ENCODE measurements at regions not wholly inside any gene's neighbourhood (a gene's known extent, or its start where the extent isn't known, plus 50 kb on each side); places are given as distances from the start of the nearest gene placed in this dataset.

DNA sequence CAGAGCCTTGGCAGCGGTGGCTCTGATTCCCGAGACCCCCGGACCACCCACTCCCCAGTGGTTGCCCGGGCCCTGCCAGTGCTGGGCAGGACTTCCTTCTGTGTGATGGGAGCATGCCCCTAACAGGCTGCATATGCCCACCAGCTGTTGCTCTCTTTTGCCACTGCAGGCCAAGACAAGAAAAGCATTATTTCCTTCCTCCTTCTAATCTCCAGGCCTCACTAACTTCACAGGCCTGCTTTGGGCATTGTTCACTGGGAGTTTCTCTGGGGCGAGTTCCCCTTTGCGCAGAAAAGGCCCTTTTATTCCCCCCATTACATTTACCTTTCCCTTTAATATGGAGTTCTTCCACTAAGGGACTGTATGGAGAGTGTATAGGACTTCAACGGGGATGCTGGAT is 249.1 kb upstream of the SIX2 start:
- H3K9me3 ChIP-seq (ENCODE audit: low read length) = no peaks in the 10 kb centered on the region
- TF ChIP-seq EZH2 (IDR thresholded peaks at IDR 0.05; ENCODE audit: low read length, unreplicated experiment) = no peak
- no peak for TF ChIP-seq EZH2phosphoT487 (IDR thresholded peaks at IDR 0.05; ENCODE audit: borderline replicate concordance, low read length)
- TF ChIP-seq, protein P1, sequence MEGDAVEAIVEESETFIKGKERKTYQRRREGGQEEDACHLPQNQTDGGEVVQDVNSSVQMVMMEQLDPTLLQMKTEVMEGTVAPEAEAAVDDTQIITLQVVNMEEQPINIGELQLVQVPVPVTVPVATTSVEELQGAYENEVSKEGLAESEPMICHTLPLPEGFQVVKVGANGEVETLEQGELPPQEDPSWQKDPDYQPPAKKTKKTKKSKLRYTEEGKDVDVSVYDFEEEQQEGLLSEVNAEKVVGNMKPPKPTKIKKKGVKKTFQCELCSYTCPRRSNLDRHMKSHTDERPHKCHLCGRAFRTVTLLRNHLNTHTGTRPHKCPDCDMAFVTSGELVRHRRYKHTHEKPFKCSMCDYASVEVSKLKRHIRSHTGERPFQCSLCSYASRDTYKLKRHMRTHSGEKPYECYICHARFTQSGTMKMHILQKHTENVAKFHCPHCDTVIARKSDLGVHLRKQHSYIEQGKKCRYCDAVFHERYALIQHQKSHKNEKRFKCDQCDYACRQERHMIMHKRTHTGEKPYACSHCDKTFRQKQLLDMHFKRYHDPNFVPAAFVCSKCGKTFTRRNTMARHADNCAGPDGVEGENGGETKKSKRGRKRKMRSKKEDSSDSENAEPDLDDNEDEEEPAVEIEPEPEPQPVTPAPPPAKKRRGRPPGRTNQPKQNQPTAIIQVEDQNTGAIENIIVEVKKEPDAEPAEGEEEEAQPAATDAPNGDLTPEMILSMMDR (conservative IDR thresholded peaks at IDR 0.05; ENCODE audit: low read depth, low read length) = no peak
- ChIA-PET POLR2A (ENCODE audit: unreplicated experiment) (no interaction called here), CTCF (no interaction called here)
- H3K9ac ChIP-seq (ENCODE audit: low read length) = 0 out of 2 replicates have a peak overlapping the region, but pooled peaks have one; percentile 4
- ATAC-seq (no peak), DNase-seq (no peak)
- H3K4me2 ChIP-seq (ENCODE audit: low read length) = peak overlapping the region; percentile 30; the same call in 1 of the 2 replicates
- intact Hi-C loops (cut with micrococcal nuclease) = no loop called here
- H2AFZ ChIP-seq (ENCODE audit: low read length) = no peak overlapping the region
- no peaks in the 10 kb centered on the region for H3F3A ChIP-seq (ENCODE audit: low read length, unreplicated experiment)
- no peak overlapping the region for H3K4me3 ChIP-seq (ENCODE audit: low read length)
- H3K9me2 ChIP-seq (replicated peaks; ENCODE audit: low read length) = no peaks in the 10 kb centered on the region
- no TSS peak for BruUV-seq (replicated peaks)
- no peaks in the 10 kb centered on the region for H3K79me2 ChIP-seq (ENCODE audit: low read length)
- no peaks in the 10 kb centered on the region for H3K27me3 ChIP-seq (ENCODE audit: low read length)
- peak overlapping the region; percentile 73 for H3K27ac ChIP-seq (ENCODE audit: low read length)
- H3K4me1 ChIP-seq (ENCODE audit: insufficient read depth, low read length) = peaks cover 56% of the 10 kb centered on the region
- H3K36me3 ChIP-seq (ENCODE audit: low read depth, low read length) = no peaks in the 10 kb centered on the region
- H4K20me1 ChIP-seq (ENCODE audit: low read length) = no peaks in the 10 kb centered on the region

DNA sequence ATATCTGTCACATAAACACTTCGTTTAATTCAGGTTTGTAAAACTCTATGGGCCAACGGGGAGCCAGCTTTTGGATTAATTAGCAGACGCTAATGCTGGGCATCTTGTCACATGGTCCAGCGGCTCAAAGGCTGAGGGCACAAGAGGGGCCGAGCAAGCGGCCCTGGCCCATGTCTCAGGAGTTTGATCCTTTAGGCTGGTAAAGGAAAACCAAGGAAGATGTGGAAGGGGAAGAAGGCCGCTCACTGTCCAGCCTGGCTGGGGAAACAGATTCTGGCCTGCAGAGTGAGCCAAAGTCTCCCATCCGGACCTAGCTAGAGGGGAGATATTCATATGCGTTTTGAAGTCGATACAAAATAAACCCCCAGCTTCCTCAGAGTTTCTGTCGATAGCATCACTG is 248.6 kb upstream of the SIX2 start:
- POLR2A ChIA-PET (ENCODE audit: unreplicated experiment) = no interaction called here
- intact Hi-C loops (cut with micrococcal nuclease) = no loop called here
- Histone ChIP-seq H3K9me2 (replicated peaks; ENCODE audit: low read length) (no peaks in the 10 kb centered on the region), H3F3A (ENCODE audit: low read length, unreplicated experiment) (no peaks in the 10 kb centered on the region), H3K4me2 (ENCODE audit: low read length) (no peak overlapping the region), H3K9me3 (ENCODE audit: low read length) (no peaks in the 10 kb centered on the region), H3K36me3 (ENCODE audit: low read depth, low read length) (no peaks in the 10 kb centered on the region), H3K4me1 (ENCODE audit: insufficient read depth, low read length) (peaks cover 56% of the 10 kb centered on the region), H3K79me2 (ENCODE audit: low read length) (no peaks in the 10 kb centered on the region), H3K27me3 (ENCODE audit: low read length) (no peaks in the 10 kb centered on the region), H3K9ac (ENCODE audit: low read length) (no peak overlapping the region), H3K4me3 (ENCODE audit: low read length) (no peak overlapping the region), H2AFZ (ENCODE audit: low read length) (no peak overlapping the region), H3K27ac (ENCODE audit: low read length) (no peak overlapping the region), H4K20me1 (ENCODE audit: low read length) (no peaks in the 10 kb centered on the region)
- ATAC-seq (no peak), DNase-seq (no peak)
- BruUV-seq (replicated peaks) = no TSS peak
- TF ChIP-seq EZH2phosphoT487 (IDR thresholded peaks at IDR 0.05; ENCODE audit: borderline replicate concordance, low read length) = no peak
- no peak for TF ChIP-seq EZH2 (IDR thresholded peaks at IDR 0.05; ENCODE audit: low read length, unreplicated experiment)
- TF ChIP-seq, protein P1 (conservative IDR thresholded peaks at IDR 0.05; ENCODE audit: low read depth, low read length) = no peak
- CTCF ChIA-PET = no interaction called here

DNA sequence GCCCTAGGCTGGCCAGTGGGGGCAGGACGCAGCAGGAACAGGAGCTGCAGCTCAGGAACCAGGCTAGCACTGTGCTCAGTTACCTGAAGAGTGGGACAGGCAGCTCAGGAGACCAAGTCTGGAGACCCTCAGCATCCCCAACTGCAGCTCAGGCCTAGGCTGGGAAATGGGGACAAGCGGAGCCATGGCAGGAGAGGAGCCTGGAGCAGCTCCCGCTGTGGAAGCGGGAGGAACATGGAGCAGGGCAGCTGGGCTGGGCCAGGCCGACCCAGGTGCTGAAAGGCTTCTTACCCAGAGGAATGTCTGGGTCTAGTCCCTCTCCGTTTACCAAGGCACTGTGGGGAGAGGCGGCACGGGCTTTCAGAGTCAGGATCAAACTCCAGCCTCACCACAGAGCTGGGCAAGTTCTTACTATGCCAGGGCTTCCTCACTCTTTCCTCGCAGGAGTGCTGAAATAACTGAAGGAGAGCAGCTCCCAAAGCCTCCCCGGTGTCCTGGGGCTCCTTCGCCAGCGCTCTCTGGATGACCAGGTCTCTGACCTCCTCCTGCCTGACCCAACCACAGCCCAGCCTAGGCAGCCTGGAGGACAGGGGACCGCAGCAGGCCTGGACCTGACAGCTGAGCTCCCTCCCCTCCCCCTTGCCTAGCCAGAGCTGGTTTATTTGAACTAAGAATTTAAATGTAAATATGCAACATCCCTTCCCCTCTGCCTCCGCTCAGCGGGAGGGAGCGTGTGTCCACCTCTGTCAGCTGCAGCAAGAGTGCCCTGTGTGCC is 247.8 kb upstream of the SIX2 start:
- H3K4me3 ChIP-seq (ENCODE audit: low read length) = no peak overlapping the region
- no peak overlapping the region for H3K27ac ChIP-seq (ENCODE audit: low read length)
- no peaks in the 10 kb centered on the region for H4K20me1 ChIP-seq (ENCODE audit: low read length)
- H3K9me2 ChIP-seq (replicated peaks; ENCODE audit: low read length) = no peaks in the 10 kb centered on the region
- TF ChIP-seq EZH2 (IDR thresholded peaks at IDR 0.05; ENCODE audit: low read length, unreplicated experiment) = no peak
- TF ChIP-seq, protein P1 (conservative IDR thresholded peaks at IDR 0.05; ENCODE audit: low read depth, low read length) = no peak
- no peak for TF ChIP-seq EZH2phosphoT487 (IDR thresholded peaks at IDR 0.05; ENCODE audit: borderline replicate concordance, low read length)
- no peak overlapping the region for H3K9ac ChIP-seq (ENCODE audit: low read length)
- peaks cover 51% of the 10 kb centered on the region for H3K4me1 ChIP-seq (ENCODE audit: insufficient read depth, low read length)
- H3K27me3 ChIP-seq (ENCODE audit: low read length) = no peaks in the 10 kb centered on the region
- no peak overlapping the region for H3K4me2 ChIP-seq (ENCODE audit: low read length)
- H2AFZ ChIP-seq (ENCODE audit: low read length) = no peak overlapping the region
- no TSS peak for BruUV-seq (replicated peaks)
- H3K36me3 ChIP-seq (ENCODE audit: low read depth, low read length) = no peaks in the 10 kb centered on the region
- H3K9me3 ChIP-seq (ENCODE audit: low read length) = no peaks in the 10 kb centered on the region
- DNase-seq (no peak), ATAC-seq (peak; percentile 49)
- CTCF ChIA-PET = no interaction called here
- H3K79me2 ChIP-seq (ENCODE audit: low read length) = no peaks in the 10 kb centered on the region
- intact Hi-C loops (cut with micrococcal nuclease) = no loop called here
- POLR2A ChIA-PET (ENCODE audit: unreplicated experiment) = no interaction called here
- H3F3A ChIP-seq (ENCODE audit: low read length, unreplicated experiment) = no peaks in the 10 kb centered on the region
